ENCODE measurements at regions not wholly inside any gene's neighbourhood (a gene's known extent, or its start where the extent isn't known, plus 50 kb on each side); places are given as distances from the start of the nearest gene placed in this dataset.

GRCh38 chr3:102883515-102883914, 448.7 kb downstream of the ZPLD1 start:
- Histone ChIP-seq H3K14ac (ENCODE audit: insufficient read depth, low read length) (no peak overlapping the region), H2BK20ac (ENCODE audit: low read depth, low read length, poor library complexity, severe bottlenecking) (no peak overlapping the region), H3K23ac (ENCODE audit: insufficient read length, low read depth, low read length) (no peak overlapping the region), H3K4me1 (ENCODE audit: insufficient read depth, low read length) (no peaks in the 10 kb centered on the region), H4K5ac (ENCODE audit: insufficient read length, low read depth, low read length) (no peak overlapping the region), H2BK120ac (ENCODE audit: low read depth, low read length, poor library complexity, severe bottlenecking) (no peak overlapping the region), H3K27me3 (ENCODE audit: insufficient read depth, low read length) (no peaks in the 10 kb centered on the region), H3K4me2 (ENCODE audit: insufficient read depth, insufficient read length, low read length) (no peak overlapping the region), H3K18ac (ENCODE audit: insufficient read length, low read depth, low read length) (no peak overlapping the region), H2BK15ac (ENCODE audit: low read depth, low read length) (no peak overlapping the region), H3K79me2 (ENCODE audit: insufficient read depth, low read length) (no peaks in the 10 kb centered on the region), H4K91ac (ENCODE audit: insufficient read length, low read depth, low read length) (no peak overlapping the region), H3K4ac (ENCODE audit: low read depth, low read length) (no peak overlapping the region), H3K27ac (ENCODE audit: insufficient read length, low read depth, low read length) (no peak overlapping the region), H4K20me1 (ENCODE audit: control insufficient read depth, insufficient read depth, insufficient read length) (no peaks in the 10 kb centered on the region), H3K9ac (ENCODE audit: extremely low read depth, insufficient read length, low read length) (no peak overlapping the region), H3K56ac (ENCODE audit: insufficient read length, low read depth, low read length) (no peak overlapping the region), H2AK5ac (ENCODE audit: insufficient read length, low read length) (no peak overlapping the region), H3T11ph (ENCODE audit: low read length) (no peak overlapping the region), H2BK12ac (ENCODE audit: insufficient read length, low read depth, low read length) (no peak overlapping the region), H3K79me1 (ENCODE audit: insufficient read depth, low read depth, low read length, poor library complexity, severe bottlenecking) (no peaks in the 10 kb centered on the region), H3K23me2 (ENCODE audit: insufficient read length, low read depth, low read length, poor library complexity, severe bottlenecking) (no peaks in the 10 kb centered on the region), H2AFZ (ENCODE audit: low read length) (no peak overlapping the region), H2BK5ac (ENCODE audit: insufficient read length, low read length) (no peak overlapping the region), H3K9me3 (ENCODE audit: control insufficient read depth, low read depth, low read length) (no peaks in the 10 kb centered on the region), H4K8ac (replicated peaks; ENCODE audit: insufficient read length, low read depth, low read length) (no peak overlapping the region)
- DNase-seq = no peak
- Mint-ChIP-seq H3K36me3 (ENCODE audit: insufficient read depth in 1 of 3, low read depth in 3 of 3) (no peaks in the 10 kb centered on the region), H3K27ac (no peak overlapping the region), H3K4me1 (no peaks in the 10 kb centered on the region), H3K27me3 (ENCODE audit: low read depth) (no peaks in the 10 kb centered on the region), H3K4me3 (no peak overlapping the region), H3K9me3 (no peaks in the 10 kb centered on the region)
- TF ChIP-seq, protein P1, sequence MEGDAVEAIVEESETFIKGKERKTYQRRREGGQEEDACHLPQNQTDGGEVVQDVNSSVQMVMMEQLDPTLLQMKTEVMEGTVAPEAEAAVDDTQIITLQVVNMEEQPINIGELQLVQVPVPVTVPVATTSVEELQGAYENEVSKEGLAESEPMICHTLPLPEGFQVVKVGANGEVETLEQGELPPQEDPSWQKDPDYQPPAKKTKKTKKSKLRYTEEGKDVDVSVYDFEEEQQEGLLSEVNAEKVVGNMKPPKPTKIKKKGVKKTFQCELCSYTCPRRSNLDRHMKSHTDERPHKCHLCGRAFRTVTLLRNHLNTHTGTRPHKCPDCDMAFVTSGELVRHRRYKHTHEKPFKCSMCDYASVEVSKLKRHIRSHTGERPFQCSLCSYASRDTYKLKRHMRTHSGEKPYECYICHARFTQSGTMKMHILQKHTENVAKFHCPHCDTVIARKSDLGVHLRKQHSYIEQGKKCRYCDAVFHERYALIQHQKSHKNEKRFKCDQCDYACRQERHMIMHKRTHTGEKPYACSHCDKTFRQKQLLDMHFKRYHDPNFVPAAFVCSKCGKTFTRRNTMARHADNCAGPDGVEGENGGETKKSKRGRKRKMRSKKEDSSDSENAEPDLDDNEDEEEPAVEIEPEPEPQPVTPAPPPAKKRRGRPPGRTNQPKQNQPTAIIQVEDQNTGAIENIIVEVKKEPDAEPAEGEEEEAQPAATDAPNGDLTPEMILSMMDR (conservative IDR thresholded peaks at IDR 0.05) = no peak
- WGBS (ENCODE audit: extremely low coverage, insufficient read length, low lambda C conversion rate) = no CpG with 5 or more reads among the region's 2 CpGs
